GM18505 (cell line): ENCODE measurements at regions not wholly inside any gene's neighbourhood (a gene's known extent, or its start where the extent isn't known, plus 50 kb on each side); places are given as distances from the start of the nearest gene placed in this dataset.

Experiments
- ATAC-seq: cut with Tn5 transposase; IDR thresholded peaks from one replicate; pipeline ENCODE4 v1.9.1; 2021; ENCODE audit not compliant: unreplicated experiment
- POLR2A ChIP-seq: IDR thresholded peaks from 4 replicates; pipeline ENCODE4 v1.6.1; 2011; ENCODE audit warnings: borderline replicate concordance; ENCODE audit not compliant: insufficient read depth, insufficient read length; ENCODE audit errors: extremely low read depth

- ATAC-seq: no peak
- no peak for TF ChIP-seq POLR2A
Measured at GRCh38 chr18:54700580-54700979, 109.5 kb downstream of the DYNAP start.

DNA sequence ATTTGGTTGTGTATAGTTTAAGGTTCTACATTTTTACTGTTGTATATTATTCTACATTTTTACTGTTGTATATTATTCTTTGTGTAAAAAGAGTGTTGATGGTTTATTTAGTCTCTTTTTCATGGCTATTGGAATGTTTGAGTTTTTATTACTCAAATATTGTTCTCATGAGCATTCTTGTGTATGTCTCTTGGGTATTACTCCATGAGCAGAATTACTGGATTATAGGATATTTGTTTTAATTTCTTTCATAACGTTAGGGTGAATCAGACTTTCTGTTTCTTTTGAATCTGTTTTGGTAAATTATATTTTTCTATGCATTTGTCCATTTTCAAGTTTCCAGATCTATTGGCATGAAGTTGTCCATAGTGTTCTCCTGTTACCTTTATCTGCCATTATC, 111.6 kb downstream of the DYNAP start:
- ATAC-seq: no peak
- no peak for TF ChIP-seq POLR2A

- TF ChIP-seq POLR2A: no peak
- no peak for ATAC-seq
Measured at GRCh38 chr18:54710074-54710899, 118.0 kb upstream of the RAB27B start.

DNA sequence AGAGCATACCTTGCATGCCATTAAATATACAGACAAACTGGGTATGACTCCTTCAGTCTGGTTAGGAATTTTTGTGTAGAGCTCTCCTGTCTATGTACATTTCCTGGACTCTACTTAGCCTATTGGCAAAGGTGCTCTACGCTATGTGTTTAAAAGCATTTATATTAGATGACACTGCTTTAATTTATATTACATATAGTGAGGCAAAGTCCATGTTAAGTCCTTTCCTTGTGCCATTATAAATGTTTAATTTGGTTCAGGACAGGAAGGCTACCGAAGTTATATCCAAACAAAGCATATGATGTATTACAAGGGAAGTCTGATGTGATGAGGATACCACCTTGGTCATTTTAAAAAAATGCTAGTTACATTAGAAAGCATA, 117.4 kb upstream of the RAB27B start:
- no peak for TF ChIP-seq POLR2A
- ATAC-seq: no peak

DNA sequence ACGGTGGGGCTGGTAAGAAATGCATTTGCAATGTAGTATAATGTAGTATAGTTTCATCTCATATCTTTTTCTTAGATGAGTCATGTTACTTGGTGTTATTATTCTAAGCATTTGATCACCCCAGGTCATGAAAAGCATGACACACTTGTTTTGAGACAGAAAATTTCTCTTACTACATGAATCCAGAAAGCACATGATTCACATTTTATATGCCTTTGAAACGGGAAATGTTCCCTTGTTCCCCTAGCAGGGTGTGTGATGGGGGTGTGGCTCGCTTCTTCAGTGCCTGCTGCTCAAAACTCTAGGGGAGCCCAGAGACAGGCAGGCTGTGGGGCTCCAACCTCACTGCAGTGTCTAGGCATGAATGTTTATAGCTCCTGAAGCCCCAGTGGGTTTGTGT, 116.0 kb upstream of the RAB27B start:
- no peak for TF ChIP-seq POLR2A
- ATAC-seq: no peak

- TF ChIP-seq POLR2A: no peak
- no peak for ATAC-seq
Measured at GRCh38 chr18:54712758-54713157, 115.5 kb upstream of the RAB27B start.

- no peak for ATAC-seq
- TF ChIP-seq POLR2A: no peak
Measured at GRCh38 chr18:54713386-54713785, 114.9 kb upstream of the RAB27B start.

- no peak for TF ChIP-seq POLR2A
- ATAC-seq: no peak
Measured at GRCh38 chr18:54714851-54715250, 113.4 kb upstream of the RAB27B start.

DNA sequence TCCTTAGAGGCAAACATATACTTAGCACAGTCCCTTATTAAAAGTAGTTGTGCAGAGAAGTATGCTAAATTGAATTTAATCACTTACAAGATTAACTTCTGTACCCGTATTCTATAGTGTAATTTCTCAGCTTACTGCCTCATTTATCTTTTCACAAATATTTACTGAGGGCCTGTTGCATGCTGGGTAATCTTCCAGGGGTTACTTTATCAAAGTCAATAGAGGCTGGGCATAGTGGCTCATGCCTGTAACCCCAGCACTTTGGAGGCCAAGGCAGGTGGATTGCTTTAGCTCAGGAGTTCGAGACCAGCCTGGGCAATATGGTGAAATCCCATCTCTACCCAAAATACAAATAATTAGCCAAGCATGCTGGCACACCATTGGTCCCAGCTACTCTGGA, 111.7 kb upstream of the RAB27B start:
- ATAC-seq: no peak
- TF ChIP-seq POLR2A: no peak

GRCh38 chr18:54717673-54718407, 110.4 kb upstream of the RAB27B start:
- ATAC-seq: peak; percentile 88
- TF ChIP-seq POLR2A: no peak

GRCh38 chr18:54718408-54718773, 109.9 kb upstream of the RAB27B start:
- ATAC-seq: no peak
- TF ChIP-seq POLR2A: no peak

DNA sequence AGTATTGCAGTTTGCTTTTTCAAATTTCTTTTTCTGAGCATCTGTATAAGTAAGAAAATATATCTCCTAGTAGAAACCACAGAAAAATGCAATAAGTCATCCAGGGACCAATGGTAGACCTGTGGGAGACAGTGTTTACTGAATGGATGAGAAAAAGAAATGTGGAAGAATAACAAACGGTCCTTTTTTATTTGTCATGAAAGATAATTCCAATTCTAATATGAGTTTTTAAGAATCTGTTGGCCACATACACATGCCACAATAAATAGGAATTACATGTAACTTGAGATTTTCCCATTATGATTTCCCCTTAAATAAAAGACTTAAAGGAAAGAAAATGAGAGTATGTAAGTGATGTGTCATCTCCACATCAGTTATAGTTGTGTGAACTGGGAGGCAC, 107.7 kb upstream of the RAB27B start:
- TF ChIP-seq POLR2A: no peak
- no peak for ATAC-seq

DNA sequence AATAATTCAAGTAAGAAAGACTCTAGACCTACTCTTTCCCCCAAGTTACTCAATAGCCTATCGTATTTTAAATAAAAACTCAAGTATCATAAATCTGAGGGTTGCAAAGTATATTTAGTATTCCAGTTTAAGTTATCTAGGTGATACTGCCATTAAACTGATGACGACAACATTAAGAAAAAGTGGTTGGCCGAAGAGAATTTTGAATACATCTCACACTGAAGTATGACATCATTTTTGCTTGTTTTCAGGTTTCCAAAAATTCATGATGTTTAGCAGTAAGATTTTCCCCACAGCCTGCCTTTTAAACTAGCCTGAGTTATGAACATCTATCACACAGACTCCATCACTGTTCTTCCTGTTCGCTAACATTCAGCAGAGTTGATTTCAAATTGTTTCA, 102.1 kb upstream of the RAB27B start:
- no peak for TF ChIP-seq POLR2A
- ATAC-seq: no peak

- ATAC-seq: no peak
Measured at GRCh38 chr18:54734059-54734458, 94.2 kb upstream of the RAB27B start.

More at GRCh38 chr18:54734059-54734458, 94.2 kb upstream of the RAB27B start:
- no peak for TF ChIP-seq POLR2A
